ENCODE measurements at regions not wholly inside any gene's neighbourhood (a gene's known extent, or its start where the extent isn't known, plus 50 kb on each side); places are given as distances from the start of the nearest gene placed in this dataset.

- intact Hi-C loops (cut with DNase I): no loop called here
- ATAC-seq (no peak), DNase-seq (ENCODE audit: low spot score) (no peak)
Observed at GRCh38 chrX:107396783-107397182, 52.7 kb upstream of the FRMPD3 start.

GRCh38 chrX:107398115-107398514 is 51.3 kb upstream of the FRMPD3 start:
- intact Hi-C loops (cut with DNase I): no loop called here
- no peak for DNase-seq (ENCODE audit: low spot score)
- no peak for ATAC-seq

All from sciatic nerve (tissue), 2 donors.